NCI-H2227 (cell line): ENCODE measurements at regions not wholly inside any gene's neighbourhood (a gene's known extent, or its start where the extent isn't known, plus 50 kb on each side); places are given as distances from the start of the nearest gene placed in this dataset.

Experiments
- DNase-seq: peaks from one replicate; lab custom pipeline; 2025; ENCODE audit not compliant: unreplicated experiment; lab: John Stamatoyannopoulos, UW

DNA sequence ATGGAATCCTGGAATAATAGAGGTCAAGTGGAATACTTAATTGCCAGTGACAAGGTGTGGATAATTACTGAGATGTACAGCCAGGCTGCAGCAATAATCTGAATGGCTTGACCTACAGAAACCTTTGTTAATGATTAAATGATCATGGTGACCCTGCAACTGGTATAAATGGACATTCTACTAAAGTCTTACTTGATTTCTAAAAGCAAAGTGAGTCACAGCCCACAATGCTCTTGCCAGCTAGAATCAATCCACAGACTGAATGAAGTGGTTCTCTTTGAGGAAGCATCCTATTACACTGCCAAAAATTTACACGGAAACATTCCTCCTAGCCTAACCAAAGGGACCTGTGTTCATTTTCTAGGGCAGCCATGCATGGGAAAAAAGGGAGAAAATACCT lies 518.5 kb downstream of the SOX5 start:
- DNase-seq, result no peak

GRCh38 chr12:23433121-23433520 lies 516.3 kb downstream of the SOX5 start:
- no peak for DNase-seq

GRCh38 chr12:23434154-23434553 lies 515.3 kb downstream of the SOX5 start:
- no peak for DNase-seq

DNA sequence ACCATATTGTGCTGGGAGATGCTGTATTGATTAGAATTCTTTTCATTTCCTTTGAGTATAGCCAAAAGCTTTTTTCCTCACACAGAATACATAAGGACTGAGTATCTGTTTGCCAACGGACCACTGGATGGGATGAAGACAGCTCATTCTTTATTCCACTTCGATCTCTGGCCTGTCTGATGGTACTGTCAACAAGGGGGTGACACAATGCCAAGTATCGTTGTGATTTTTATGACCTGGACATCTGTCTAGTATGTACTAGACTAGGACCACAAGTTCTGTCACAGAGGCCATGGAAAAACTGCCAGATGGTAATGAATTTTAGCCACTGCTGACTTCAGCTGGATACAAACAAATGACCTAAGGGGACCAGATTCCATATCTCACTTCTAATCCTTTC lies 502.7 kb downstream of the SOX5 start:
- DNase-seq, result no peak

DNA sequence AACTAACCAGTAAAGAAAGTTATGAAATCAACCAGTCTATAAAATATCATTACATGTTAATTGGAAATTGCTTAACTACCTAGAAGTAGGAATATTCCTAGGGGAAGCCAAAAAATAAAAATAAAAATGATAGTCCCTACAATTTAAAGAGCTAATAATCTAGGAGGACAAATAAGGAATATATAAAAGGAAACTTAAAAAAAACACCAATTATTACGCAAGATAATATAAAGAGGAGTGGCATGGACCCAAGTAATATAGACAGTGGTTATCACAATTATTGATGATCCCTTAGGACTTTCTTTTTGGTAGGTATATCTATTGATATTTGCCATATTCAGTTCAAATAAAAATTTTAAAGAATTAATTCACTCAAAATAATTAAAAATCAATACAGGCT lies 498.7 kb downstream of the SOX5 start:
- no peak for DNase-seq

- DNase-seq, result no peak
These were observed 494.2 kb downstream of the SOX5 start for GRCh38 chr12:23455283-23455682.

GRCh38 chr12:23458640-23459039 lies 490.8 kb downstream of the SOX5 start:
- no peak for DNase-seq

DNA sequence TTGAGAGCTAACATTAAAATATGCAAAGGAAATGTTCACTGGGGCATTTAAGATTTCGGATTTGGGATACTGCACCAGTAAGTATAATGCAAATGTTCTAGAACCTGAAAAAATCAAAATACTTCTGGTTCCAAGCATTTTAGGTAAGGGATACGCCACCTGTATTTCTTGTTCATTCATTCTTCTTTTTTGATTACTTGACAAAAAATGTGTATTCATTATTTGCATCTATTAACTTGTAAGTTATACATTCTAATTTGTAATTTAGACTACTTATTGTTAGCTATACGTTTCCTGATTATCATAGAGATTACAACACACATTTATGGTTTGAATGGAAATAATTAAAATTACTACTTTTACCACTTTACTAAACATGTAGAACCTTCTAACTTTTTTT lies 486.9 kb downstream of the SOX5 start:
- no peak for DNase-seq

DNA sequence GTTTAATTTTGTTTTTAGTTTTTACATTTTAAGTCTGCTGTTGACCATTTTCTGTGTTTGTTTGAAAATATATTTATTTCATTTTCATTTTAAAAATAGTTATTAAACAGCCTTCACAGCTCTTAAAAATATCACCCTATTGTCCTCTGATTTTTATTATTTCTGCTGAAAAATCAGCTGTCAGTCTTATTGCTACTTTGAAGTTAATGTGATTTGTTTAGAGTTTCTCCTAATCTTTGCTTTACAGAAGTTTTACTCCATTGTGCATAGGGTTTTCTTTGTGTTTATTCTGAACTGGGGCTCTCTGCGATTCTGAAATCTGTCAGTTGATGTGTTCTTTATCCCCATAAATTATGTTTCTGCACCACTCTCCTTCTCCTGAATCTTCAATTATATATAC lies 486.3 kb downstream of the SOX5 start:
- no peak for DNase-seq

DNA sequence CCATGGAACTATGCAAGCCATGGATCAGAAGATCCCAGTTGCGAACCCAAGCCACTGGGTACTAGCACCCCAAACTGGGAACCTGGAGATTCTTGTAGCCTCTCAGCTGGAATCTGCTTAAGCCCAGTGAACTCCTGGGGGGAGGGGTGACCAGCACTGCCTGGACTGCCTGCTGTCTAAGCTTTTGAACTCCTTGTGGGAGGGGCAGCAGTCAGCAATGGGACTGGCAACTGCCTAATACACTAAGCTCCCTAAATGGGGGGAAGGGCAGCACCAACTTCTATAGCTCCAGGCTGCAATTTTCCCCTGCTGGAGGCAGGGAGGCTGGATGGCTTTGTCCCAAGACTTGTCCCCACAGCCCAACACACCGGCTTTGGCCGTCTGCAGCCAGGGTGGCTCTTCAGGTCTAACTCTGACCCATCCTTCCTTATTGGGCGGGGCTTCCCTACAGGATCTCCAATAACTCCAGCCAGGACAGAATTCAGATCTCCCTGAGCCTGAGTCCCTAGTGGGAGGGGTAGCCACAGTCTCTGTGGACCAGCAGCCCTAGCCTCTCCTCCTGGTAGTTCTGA lies 485.1 kb downstream of the SOX5 start:
- no peak for DNase-seq

DNA sequence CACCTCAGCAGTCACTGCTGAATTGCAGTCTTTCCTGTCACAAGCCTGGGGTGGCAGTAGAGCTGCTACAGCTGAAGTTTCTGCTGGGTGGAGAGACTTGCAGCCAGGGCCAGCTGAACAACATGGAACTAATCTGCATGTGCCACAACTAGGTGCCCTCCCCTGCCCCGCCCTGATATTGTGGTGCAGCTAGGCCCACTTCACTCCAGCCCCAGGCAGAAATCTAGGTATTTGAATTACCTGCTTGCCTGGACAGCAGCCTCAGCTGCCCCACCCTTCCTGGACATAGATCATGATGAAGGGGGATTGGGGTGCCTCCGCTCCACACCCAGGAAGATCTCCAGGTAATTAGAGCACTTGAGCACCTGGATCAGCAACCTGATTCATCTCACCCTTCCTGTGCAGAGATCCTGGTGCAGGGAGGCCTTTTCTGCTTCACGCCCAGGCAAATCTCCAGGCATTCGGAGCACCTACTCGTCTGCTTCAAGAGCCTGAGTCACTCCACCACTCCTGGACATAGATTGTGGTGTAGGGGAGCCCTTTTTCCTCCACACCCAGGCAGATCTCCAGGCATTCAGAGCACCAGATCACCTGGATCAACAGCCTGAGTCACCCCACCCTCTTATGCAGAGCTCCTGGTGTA lies 477.0 kb downstream of the SOX5 start:
- DNase-seq, result no peak

DNA sequence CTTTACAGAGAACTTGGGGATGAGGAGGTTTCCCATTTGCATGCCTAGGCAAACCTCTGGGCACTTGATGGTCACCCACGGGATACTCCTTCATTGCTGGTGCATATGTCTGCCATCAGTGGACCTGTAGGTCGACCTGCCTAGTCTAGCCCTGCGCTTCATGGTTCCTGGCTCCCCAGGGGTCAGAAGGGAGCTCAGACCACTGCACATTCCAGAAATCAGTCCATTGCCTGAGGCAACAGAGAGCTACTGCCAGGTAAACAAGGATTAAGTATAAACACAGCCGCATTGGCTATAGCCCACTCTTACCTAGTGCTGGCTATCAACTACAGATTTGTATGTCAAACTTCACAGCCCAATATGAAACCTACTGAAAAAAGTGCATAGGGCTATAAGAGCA lies 476.4 kb downstream of the SOX5 start:
- no peak for DNase-seq

DNA sequence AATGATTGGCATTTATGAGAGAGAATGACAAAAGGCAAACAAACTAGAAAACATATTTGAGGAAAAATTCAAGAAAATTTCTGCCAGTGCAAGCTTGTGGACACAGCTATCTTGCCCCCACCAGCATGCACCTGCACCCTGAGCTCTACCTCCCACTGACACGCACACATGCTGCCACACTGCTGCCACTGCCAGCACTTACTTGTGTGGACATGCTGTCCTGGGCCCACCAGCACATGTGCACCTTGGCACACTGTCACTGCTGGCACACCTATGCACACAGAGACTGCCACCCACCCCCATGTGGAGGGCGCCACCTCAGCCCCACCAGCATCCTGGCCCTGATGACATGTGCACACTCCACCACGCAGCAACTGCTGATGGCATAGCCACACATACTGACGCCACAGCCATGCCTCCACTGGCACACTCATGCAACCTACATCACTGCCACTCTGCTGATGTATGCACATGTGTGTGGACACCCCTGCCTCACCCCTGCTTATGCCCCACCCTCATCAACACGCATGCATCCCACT lies 475.0 kb downstream of the SOX5 start:
- no peak for DNase-seq
